GM03348 (cell line): ENCODE measurements at regions not wholly inside any gene's neighbourhood (a gene's known extent, or its start where the extent isn't known, plus 50 kb on each side); places are given as distances from the start of the nearest gene placed in this dataset.

Source experiments
- DNase-seq: peaks from one replicate; pipeline ENCODE4 v3.0.0; 2012; ENCODE audit warnings: low spot score

- DNase-seq: peak; percentile 77
Measured at GRCh38 chr20:63056236-63057170, 49.7 kb upstream of the BHLHE23 start.
